ENCODE measurements at regions not wholly inside any gene's neighbourhood (a gene's known extent, or its start where the extent isn't known, plus 50 kb on each side); places are given as distances from the start of the nearest gene placed in this dataset.

DNA sequence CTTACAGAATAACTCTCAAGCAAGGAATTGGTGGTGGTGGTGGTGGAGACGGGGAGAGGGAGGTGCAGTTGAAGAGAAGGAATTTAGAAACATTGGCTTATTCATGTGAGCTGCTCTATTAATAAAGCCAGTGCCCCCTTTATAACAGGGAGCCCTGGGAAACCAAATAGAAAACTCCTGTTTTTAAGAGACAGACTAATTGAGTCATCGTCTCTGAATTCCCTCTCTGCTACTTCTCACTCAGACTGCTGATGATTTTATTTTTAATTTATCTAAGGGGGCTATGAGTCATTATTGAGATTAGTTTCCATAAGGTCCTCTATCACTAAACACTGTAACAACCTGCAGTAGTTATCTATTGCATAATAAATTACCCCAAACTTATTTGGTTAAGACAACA is 145.9 kb upstream of the GALNT15 start:
- Histone ChIP-seq H3K4me1 (no peaks in the 10 kb centered on the region), H3K27ac (no peak overlapping the region), H3K36me3 (no peaks in the 10 kb centered on the region), H3K27me3 (no peaks in the 10 kb centered on the region), H3K4me3 (no peak overlapping the region), H3K9me3 (no peaks in the 10 kb centered on the region)
- intact Hi-C loops (cut with DNase I; ENCODE audit: low total_unique reads) = no loop called here
- TF ChIP-seq, protein P1, sequence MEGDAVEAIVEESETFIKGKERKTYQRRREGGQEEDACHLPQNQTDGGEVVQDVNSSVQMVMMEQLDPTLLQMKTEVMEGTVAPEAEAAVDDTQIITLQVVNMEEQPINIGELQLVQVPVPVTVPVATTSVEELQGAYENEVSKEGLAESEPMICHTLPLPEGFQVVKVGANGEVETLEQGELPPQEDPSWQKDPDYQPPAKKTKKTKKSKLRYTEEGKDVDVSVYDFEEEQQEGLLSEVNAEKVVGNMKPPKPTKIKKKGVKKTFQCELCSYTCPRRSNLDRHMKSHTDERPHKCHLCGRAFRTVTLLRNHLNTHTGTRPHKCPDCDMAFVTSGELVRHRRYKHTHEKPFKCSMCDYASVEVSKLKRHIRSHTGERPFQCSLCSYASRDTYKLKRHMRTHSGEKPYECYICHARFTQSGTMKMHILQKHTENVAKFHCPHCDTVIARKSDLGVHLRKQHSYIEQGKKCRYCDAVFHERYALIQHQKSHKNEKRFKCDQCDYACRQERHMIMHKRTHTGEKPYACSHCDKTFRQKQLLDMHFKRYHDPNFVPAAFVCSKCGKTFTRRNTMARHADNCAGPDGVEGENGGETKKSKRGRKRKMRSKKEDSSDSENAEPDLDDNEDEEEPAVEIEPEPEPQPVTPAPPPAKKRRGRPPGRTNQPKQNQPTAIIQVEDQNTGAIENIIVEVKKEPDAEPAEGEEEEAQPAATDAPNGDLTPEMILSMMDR (IDR thresholded peaks at IDR 0.05) = no peak
- no peak for TF ChIP-seq POLR2A (IDR thresholded peaks at IDR 0.05)
- DNase-seq = no peak

DNA sequence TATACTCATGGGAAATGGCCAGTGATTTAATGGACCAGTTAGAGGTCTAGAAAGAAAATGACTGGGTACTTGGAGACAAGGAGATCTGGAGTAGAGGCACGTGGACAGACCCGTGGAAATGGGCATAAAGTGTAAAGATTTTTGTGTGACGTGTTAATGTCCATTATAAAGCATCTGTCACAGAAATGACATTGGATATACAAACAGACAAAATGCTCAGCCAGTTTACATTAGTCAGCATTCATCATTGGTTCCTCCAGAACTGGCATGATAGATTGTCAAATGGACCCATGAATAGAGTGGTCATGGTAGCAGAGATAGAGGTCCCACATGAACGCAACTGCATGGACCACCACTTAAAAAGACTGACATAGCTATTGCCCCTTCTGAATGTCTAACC is 144.1 kb upstream of the GALNT15 start:
- Histone ChIP-seq H3K9me3 (no peaks in the 10 kb centered on the region), H3K4me1 (no peaks in the 10 kb centered on the region), H3K27me3 (no peaks in the 10 kb centered on the region), H3K27ac (no peak overlapping the region), H3K4me3 (no peak overlapping the region), H3K36me3 (no peaks in the 10 kb centered on the region)
- no peak for DNase-seq
- intact Hi-C loops (cut with DNase I; ENCODE audit: low total_unique reads) = no loop called here
- TF ChIP-seq, protein P1 (IDR thresholded peaks at IDR 0.05) = no peak
- no peak for TF ChIP-seq POLR2A (IDR thresholded peaks at IDR 0.05)

DNA sequence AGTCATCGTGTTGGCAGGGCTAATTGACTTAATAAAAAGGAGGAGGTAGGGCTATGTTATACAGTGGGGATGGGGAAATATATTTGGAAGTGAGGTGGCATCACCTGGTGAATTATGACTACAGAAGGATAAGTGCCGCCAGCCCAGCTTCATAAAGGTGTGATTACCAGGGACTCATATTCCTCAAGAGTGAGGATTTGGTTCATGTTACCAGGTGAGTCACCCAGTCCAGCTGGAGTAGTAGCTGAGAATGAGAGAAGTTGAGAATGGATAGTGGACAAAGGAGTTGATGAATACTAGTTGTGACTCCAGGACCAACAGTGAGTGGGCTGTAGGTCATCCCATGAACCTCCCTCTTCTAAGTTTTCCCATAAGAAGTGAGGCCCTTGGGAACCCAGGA is 143.0 kb upstream of the GALNT15 start:
- no peaks in the 10 kb centered on the region for H3K9me3 ChIP-seq
- no peaks in the 10 kb centered on the region for H3K36me3 ChIP-seq
- H3K4me1 ChIP-seq = no peaks in the 10 kb centered on the region
- H3K27me3 ChIP-seq = no peaks in the 10 kb centered on the region
- H3K4me3 ChIP-seq = no peak overlapping the region
- intact Hi-C loops (cut with DNase I; ENCODE audit: low total_unique reads) = no loop called here
- no peak for DNase-seq
- TF ChIP-seq, protein P1 (IDR thresholded peaks at IDR 0.05) = no peak
- TF ChIP-seq POLR2A (IDR thresholded peaks at IDR 0.05) = no peak
- no peak overlapping the region for H3K27ac ChIP-seq

DNA sequence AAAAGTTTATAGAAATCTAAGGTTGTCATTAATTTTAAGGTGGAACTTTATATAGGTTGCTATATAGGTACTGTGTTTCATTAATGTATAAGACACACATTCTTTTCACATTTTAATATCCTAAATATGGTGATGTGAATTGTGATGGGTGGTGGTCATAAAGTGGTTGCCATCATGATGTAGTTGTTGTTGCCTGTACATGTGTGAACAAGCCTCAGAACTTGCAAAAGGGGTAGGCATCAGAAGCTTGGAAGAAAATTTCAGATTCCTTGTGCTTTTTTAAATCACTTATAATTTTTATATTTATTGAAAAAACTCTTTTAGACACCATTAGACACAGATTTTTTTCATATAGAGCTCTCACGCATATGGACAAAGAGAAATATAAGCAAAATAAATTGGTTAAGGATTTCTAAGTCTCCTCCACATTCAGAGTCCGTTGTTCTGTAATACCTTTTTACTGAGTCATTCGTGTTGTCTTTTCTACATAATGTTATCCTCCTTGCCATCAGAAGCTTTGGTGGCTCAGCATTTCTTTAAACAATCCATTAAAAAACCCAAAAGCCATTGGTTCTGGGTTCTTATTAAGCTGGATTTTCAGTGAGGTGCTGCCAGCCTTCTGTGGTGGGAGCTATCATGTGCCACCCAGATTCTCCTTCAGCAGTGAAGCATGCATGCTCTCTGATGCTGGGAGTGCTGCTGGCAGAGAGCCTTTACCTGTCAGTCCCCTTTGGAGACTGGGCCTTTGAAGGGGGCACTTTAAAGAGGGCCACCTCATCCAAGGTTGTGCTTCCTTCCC is 140.4 kb upstream of the GALNT15 start:
- intact Hi-C loops (cut with DNase I; ENCODE audit: low total_unique reads) = no loop called here
- H3K4me3 ChIP-seq = no peak overlapping the region
- H3K36me3 ChIP-seq = no peaks in the 10 kb centered on the region
- H3K9me3 ChIP-seq = no peaks in the 10 kb centered on the region
- H3K4me1 ChIP-seq = no peaks in the 10 kb centered on the region
- DNase-seq = no peak
- TF ChIP-seq POLR2A (IDR thresholded peaks at IDR 0.05) = no peak
- TF ChIP-seq, protein P1 (IDR thresholded peaks at IDR 0.05) = no peak
- no peaks in the 10 kb centered on the region for H3K27me3 ChIP-seq
- no peak overlapping the region for H3K27ac ChIP-seq

GRCh38 chr3:16040991-16041390 is 133.5 kb upstream of the GALNT15 start:
- no peaks in the 10 kb centered on the region for H3K27me3 ChIP-seq
- intact Hi-C loops (cut with DNase I; ENCODE audit: low total_unique reads) = no loop called here
- H3K27ac ChIP-seq = no peak overlapping the region
- no peak overlapping the region for H3K4me3 ChIP-seq
- H3K36me3 ChIP-seq = no peaks in the 10 kb centered on the region
- no peaks in the 10 kb centered on the region for H3K4me1 ChIP-seq
- TF ChIP-seq, protein P1 (IDR thresholded peaks at IDR 0.05) = no peak
- TF ChIP-seq POLR2A (IDR thresholded peaks at IDR 0.05) = no peak
- no peak for DNase-seq
- H3K9me3 ChIP-seq = no peaks in the 10 kb centered on the region

Data from uterus (tissue), 3 donors.